Prostate gland (tissue), 2 donors: ENCODE measurements at regions not wholly inside any gene's neighbourhood (a gene's known extent, or its start where the extent isn't known, plus 50 kb on each side); places are given as distances from the start of the nearest gene placed in this dataset.

ENCODE experiments used
- CTCF ChIP-seq, 4 experiments: fragments of 200-600 bp in 2 of 4; fragments of 450-650 bp in 2 of 4; sonication (generic) in 2 of 4; IDR thresholded peaks; 1 replicate in 3 of 4; 2 replicates in 1 of 4; pipeline ENCODE4 v1.5.1; 2016 to 2019; ENCODE audit warnings: antibody characterized with exemption in 4 of 4, mild to moderate bottlenecking in 2 of 4, moderate library complexity in 2 of 4
- POLR2A ChIP-seq: fragments of 450-650 bp; IDR thresholded peaks from one replicate; pipeline ENCODE4 v1.6.1; 2016; ENCODE audit warnings: antibody characterized with exemption, mild to moderate bottlenecking

- TF ChIP-seq CTCF (IDR thresholded peaks at IDR 0.05) (no peak), POLR2A (no peak)
Measured at GRCh38 chr3:82671466-82671865, 910.0 kb upstream of the GBE1 start.
